Kidney epithelial cell (primary cell): ENCODE measurements at regions not wholly inside any gene's neighbourhood (a gene's known extent, or its start where the extent isn't known, plus 50 kb on each side); places are given as distances from the start of the nearest gene placed in this dataset.

Experiments used
- DNase-seq: peaks from one replicate; pipeline ENCODE4 v3.0.0-alpha.2; 2010; ENCODE audit warnings: low read depth
- H3K27me3 ChIP-seq: 2 replicates; pipeline ENCODE4 v1.6.0; 2011; ENCODE audit warnings: low read length; ENCODE audit not compliant: control insufficient read depth, insufficient read depth
- H3K36me3 ChIP-seq: 2 replicates; pipeline ENCODE4 v1.5.1; 2011; ENCODE audit warnings: low read length; ENCODE audit not compliant: control insufficient read depth, insufficient read depth
- H3K4me3 ChIP-seq: 2 replicates; pipeline ENCODE4 v1.5.1; 2011; ENCODE audit warnings: low read depth, mild to moderate bottlenecking, control low read depth, low read length
- TF ChIP-seq, protein P1 (sequence below): IDR thresholded peaks from 2 replicates; pipeline ENCODE4 v1.5.1; 2011; ENCODE audit warnings: mild to moderate bottlenecking, moderate library complexity, low read length, control low read depth, inconsistent platforms; ENCODE audit not compliant: insufficient read depth, poor library complexity, severe bottlenecking

DNA sequence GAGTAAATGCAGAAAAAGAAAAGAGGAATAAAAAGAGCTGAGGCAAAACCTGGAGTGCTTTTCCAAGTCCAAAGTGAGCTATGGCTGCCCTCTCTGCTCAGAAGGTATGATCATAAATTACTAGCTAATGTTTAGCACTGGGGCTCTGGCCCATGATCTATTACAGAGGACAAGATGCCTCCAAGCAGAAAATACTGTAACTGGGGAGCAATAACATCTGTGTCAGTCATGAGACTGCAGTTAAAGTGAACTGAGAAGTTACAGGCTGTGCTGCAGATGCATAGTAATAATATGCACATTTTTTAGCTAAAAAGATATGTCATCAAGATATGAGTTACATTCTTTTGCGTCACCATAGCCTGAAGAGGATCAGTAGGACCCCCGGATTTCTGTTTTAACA lies 209.4 kb upstream of the RBBP8 start:
- no peak for DNase-seq
- Histone ChIP-seq H3K4me3 (no peak overlapping the region), H3K27me3 (no peaks in the 10 kb centered on the region), H3K36me3 (no peaks in the 10 kb centered on the region)
- TF ChIP-seq, protein P1, sequence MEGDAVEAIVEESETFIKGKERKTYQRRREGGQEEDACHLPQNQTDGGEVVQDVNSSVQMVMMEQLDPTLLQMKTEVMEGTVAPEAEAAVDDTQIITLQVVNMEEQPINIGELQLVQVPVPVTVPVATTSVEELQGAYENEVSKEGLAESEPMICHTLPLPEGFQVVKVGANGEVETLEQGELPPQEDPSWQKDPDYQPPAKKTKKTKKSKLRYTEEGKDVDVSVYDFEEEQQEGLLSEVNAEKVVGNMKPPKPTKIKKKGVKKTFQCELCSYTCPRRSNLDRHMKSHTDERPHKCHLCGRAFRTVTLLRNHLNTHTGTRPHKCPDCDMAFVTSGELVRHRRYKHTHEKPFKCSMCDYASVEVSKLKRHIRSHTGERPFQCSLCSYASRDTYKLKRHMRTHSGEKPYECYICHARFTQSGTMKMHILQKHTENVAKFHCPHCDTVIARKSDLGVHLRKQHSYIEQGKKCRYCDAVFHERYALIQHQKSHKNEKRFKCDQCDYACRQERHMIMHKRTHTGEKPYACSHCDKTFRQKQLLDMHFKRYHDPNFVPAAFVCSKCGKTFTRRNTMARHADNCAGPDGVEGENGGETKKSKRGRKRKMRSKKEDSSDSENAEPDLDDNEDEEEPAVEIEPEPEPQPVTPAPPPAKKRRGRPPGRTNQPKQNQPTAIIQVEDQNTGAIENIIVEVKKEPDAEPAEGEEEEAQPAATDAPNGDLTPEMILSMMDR = no peak

DNA sequence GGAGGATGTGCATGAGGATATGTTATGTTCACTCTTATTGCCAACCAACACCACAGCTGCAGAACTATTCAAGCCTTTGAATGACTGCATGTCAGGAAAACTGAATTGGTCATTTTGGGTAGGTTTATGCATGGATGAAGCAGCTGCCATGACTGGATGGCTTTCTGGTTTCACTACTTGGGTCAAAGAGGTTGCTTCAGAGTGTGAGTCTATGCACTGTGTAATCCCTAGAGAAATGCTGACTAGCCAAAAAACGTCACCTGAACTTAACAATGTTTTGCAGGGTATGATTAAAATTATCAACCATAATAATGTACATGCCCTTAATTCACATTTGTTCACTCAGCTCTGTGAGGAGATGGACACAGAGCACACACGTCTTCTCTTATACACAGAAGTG lies 206.7 kb upstream of the RBBP8 start:
- no peaks in the 10 kb centered on the region for H3K27me3 ChIP-seq
- H3K4me3 ChIP-seq = no peak overlapping the region
- no peak for DNase-seq
- H3K36me3 ChIP-seq = no peaks in the 10 kb centered on the region
- TF ChIP-seq, protein P1 = no peak

DNA sequence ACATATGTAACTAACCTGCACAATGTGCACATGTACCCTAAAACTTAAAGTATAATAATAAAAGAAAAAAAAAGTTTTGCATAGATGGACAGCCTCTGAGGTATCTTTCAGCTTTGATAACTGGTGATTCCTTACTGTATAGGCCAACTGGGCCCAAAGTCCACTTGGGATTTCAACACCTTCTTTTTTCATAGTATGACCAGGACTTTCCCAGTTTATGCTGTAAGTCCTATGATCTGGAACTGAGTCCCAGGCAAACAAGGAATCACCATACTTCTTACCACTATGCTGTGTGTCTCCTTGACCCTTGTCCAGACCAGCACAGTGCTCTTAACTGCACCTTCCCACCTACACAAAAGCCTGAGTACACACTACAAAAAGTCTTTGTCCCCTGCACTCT lies 205.1 kb upstream of the RBBP8 start:
- no peaks in the 10 kb centered on the region for H3K27me3 ChIP-seq
- H3K36me3 ChIP-seq = no peaks in the 10 kb centered on the region
- TF ChIP-seq, protein P1 = no peak
- H3K4me3 ChIP-seq = no peak overlapping the region
- DNase-seq = no peak

DNA sequence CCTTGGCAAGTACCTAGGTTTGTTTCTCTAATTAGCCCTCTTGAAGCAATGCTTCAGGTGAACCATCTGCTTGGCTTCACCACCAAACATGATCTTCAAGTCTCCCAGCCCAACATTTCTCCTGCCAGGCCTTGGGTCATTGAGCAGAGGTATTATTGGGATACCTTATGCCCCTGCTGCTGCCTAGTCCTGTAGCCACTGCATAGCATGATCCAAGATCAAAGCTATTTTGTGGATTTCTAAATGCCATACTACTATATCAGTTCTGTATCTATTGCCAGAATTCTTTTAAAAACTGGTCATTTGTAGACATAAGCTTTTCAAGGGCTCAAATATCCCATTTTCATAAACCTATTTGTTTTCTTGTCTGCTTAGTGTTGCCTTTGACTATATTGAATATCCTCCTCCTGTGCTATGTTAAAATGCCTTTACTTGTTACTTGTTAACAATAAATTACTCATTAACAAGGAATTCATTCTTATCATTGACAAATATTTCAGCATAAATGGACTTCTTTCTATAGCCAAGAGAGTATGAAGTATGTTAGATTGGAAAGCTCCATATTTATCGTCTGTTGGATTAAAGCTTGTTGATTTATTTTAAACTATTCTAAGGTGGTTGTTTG lies 204.5 kb upstream of the RBBP8 start:
- Histone ChIP-seq H3K4me3 (no peak overlapping the region), H3K27me3 (no peaks in the 10 kb centered on the region), H3K36me3 (no peaks in the 10 kb centered on the region)
- no peak for DNase-seq
- TF ChIP-seq, protein P1 = no peak

DNA sequence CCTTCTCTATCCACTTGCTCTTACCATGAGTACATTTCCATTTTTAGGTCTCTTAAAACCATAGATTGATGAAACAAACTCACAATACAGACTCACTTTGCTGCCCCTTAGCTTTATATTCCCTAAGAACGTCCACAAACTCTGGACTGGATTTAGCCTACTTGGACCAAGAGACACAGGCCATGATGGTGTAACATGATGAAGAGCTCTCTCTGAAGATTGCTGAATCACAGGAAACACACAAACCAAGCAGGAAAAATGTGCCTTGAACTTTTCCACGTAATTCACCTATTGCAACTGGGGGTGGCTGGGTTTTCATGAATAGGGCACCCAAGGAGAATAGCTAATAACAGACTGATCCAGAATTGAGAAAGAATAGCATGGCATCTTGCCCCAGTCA lies 201.7 kb upstream of the RBBP8 start:
- Histone ChIP-seq H3K36me3 (no peaks in the 10 kb centered on the region), H3K27me3 (no peaks in the 10 kb centered on the region), H3K4me3 (no peak overlapping the region)
- TF ChIP-seq, protein P1 = no peak
- DNase-seq = no peak

DNA sequence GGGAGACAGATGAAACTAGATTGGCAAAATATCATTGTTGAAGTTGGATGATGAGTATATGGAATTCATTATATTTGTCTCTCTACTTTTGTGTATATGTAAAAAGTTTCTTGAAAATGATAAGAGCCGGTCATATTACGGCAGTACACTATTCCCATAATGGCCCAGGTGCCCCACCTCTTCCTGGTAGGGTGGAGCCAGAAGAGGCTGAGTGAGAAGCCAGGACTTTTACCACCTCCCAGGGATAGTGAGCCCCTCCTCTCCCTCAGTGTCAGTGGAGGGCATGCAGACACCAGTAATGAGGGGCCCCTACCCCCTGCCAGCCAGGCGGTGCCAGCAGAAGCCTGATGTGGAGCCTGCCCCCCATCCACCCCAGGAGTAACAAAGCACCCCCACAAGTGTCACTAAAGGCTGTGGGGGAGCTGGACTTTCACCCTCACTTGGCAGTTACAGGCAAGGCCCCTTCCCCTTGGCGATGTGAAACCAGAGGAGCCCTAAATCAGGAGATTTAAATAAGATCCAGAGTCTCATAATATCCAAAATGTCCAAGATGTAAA lies 198.9 kb upstream of the RBBP8 start:
- Histone ChIP-seq H3K27me3 (no peaks in the 10 kb centered on the region), H3K36me3 (no peaks in the 10 kb centered on the region), H3K4me3 (no peak overlapping the region)
- TF ChIP-seq, protein P1 = no peak
- no peak for DNase-seq
